ENCODE measurements at regions not wholly inside any gene's neighbourhood (a gene's known extent, or its start where the extent isn't known, plus 50 kb on each side); places are given as distances from the start of the nearest gene placed in this dataset.
"Not testable (repeated sequence)": the region's sequence is repeated elsewhere in the genome, so short reads cannot be mapped to it uniquely, and the experiment has no call there.

DNA sequence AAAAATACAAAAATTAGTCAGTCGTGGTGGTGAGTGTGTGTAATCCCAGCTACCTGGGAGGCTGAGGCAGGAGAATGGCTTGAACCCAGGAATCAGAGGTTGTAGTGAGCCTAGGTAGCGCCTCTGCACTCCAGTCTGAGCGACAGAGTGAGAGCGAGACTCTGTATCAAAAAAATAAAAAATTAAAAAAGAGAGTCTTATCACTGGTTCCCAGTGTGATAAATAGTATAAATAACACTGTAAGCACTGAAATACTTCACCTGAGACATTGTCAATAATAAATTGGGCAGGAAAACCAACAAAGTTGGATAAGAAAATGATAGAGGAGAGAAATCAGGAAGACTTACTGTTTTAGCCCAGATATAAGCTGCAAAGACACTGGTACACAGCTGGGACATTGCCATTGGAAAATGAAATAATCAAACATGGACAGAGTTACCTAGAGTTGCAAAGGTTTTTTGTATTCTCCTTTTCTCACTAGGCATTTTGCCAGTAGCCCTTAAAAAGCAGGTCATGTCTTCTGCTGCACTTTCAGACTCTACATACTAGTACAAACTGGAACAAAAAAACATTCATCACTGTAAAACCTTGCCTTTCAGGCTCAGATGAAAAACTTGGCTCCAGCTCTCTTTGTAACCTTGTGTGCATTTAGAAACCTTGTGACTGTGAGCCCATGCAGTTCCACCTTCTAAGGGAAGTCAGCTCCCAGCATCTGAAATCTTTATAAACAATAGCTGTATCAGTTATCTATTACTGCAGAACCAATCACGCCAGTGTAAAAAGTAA, 55.0 kb upstream of the PPP1R2C start:
- no peak overlapping the region for H3K4me3 ChIP-seq (replicated peaks in 1 of 2; ENCODE audit: low read depth in 2 of 2, low read length in 2 of 2)
- TF ChIP-seq CTCF (IDR thresholded peaks at IDR 0.05; ENCODE audit: low read depth, low read length): no peak
- DNase-seq (ENCODE audit: low read depth in 2 of 2): no peak

DNA sequence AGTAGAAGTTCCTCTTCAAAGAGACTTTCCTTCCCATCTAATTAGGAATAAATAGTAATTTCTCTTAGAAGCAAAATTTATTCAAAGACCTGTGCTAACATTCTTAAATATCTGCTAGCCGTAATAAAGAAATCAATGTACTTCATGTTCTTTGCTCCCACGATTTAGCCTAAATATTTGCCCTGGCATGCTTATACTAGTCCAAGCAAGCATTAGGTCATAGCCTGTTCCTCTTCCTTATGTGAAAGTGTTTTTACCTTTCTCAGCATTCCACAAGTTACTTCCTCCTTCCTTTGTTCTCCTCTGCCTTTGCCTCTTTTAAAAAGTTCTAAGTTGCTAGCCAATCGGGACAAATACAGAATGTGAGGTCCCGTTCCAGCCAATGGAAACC, 55.6 kb upstream of the PPP1R2C start:
- not testable (repeated sequence) for DNase-seq (ENCODE audit: low read depth in 2 of 2); H3K4me3 ChIP-seq (replicated peaks in 1 of 2; ENCODE audit: low read depth in 2 of 2, low read length in 2 of 2)

DNA sequence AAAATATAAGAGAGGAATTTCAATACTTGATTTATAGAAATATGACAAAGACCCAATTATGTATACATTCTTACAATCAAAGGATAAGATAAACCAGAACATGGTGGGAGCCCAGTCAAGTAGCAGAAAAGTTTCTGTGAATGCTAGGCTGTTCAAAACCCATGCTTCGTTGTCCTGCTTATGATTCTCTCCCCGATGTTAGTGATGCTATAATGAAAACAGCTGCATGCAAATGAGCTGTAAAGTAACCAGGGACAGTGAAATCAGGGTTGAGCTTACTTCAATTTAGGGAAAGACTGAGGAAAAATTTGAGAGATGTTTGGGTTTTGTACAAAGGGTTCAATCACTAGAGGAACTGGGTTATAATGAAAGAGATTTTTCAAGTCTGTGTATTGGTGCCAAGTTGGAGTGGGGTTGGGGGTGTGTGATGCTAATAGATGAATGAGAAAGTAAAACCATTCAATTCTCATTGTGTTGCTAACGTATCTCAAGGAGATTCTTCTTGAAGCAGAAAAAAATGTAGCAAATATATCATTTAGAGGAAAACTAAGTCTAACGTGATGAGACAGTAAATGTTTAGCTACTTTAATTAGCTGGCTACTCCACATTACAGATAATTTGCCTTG, 59.3 kb upstream of the PPP1R2C start:
- no peak for DNase-seq (ENCODE audit: low read depth in 2 of 2)
- no peak overlapping the region for H3K4me3 ChIP-seq (replicated peaks in 1 of 2; ENCODE audit: low read depth in 2 of 2, low read length in 2 of 2)
- TF ChIP-seq CTCF (IDR thresholded peaks at IDR 0.05; ENCODE audit: low read depth, low read length): no peak

DNA sequence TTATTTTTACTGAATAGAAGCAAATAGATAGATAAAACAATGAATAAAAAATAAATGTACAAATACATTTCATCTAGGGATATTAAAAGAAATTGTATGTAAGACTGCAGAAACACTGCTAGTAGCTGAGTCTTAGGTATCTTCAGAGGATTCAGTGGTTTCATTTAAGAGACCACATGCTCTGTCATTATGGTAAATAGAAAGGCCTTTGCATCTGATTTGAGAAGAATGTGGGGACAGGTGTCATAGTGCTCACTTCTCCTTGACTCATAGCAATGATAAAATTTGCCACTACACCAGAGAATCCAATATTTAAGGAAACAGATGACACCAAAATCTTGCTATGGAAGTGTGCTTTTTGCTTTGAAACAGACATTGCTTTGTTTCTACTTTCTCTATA, 59.8 kb upstream of the PPP1R2C start:
- no peak overlapping the region for H3K4me3 ChIP-seq (replicated peaks in 1 of 2; ENCODE audit: low read depth in 2 of 2, low read length in 2 of 2)
- DNase-seq (ENCODE audit: low read depth in 2 of 2): no peak
- TF ChIP-seq CTCF (IDR thresholded peaks at IDR 0.05; ENCODE audit: low read depth, low read length): no peak

GRCh38 chrX:42839632-42840031, 61.7 kb upstream of the PPP1R2C start:
- no peak for DNase-seq (ENCODE audit: low read depth in 2 of 2)
- H3K4me3 ChIP-seq (replicated peaks in 1 of 2; ENCODE audit: low read depth in 2 of 2, low read length in 2 of 2): no peak overlapping the region
- TF ChIP-seq CTCF (IDR thresholded peaks at IDR 0.05; ENCODE audit: low read depth, low read length): no peak

GRCh38 chrX:42846741-42847140, 68.8 kb upstream of the PPP1R2C start:
- TF ChIP-seq CTCF (IDR thresholded peaks at IDR 0.05; ENCODE audit: low read depth, low read length): no peak
- DNase-seq (ENCODE audit: low read depth in 2 of 2): peak in 1 of 2 donors; percentile 6
- H3K4me3 ChIP-seq (replicated peaks in 1 of 2; ENCODE audit: low read depth in 2 of 2, low read length in 2 of 2): no peak overlapping the region

DNA sequence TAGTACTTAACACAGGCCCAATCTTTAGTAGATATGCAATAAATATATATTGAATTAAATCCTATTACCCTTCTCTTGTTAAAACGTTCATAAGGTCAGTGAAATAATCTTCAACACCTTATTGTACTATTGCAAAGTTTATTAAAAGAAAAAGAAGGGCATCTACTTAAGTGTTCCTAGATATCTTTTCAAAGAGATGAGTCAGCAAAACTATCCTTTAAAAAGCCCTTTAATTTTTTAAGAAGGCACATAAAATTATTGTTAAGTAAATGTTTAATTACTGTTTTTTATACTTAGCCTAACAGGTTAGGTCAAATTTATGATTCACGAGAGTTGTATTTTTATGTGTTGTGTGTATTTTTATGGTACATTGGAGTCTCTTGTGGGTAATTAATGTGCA, 77.3 kb upstream of the PPP1R2C start:
- no peak overlapping the region for H3K4me3 ChIP-seq (replicated peaks in 1 of 2; ENCODE audit: low read depth in 2 of 2, low read length in 2 of 2)
- no peak for DNase-seq (ENCODE audit: low read depth in 2 of 2)
- no peak for TF ChIP-seq CTCF (IDR thresholded peaks at IDR 0.05; ENCODE audit: low read depth, low read length)

Measured in cardiac fibroblast (primary cell).